CD14-positive monocyte (primary cell): ENCODE measurements at regions not wholly inside any gene's neighbourhood (a gene's known extent, or its start where the extent isn't known, plus 50 kb on each side); places are given as distances from the start of the nearest gene placed in this dataset.

ENCODE experiments used
- DNase-seq, 3 donors: peaks; one replicate each; pipeline ENCODE4 v3.0.0-alpha.2; 2011 to 2022
- H2AFZ ChIP-seq: 2 replicates; pipeline ENCODE4 v1.6.0; 2012; ENCODE audit warnings: mild to moderate bottlenecking, low read depth, low read length, inconsistent platforms; ENCODE audit not compliant: insufficient read depth, poor library complexity, severe bottlenecking
- H3K27ac ChIP-seq, 2 donors: 1 replicate in 1 of 2; 2 replicates in 1 of 2; pipeline ENCODE4 v1.5.1; 2012 to 2013; ENCODE audit warnings: low read length in 2 of 2, control low read depth in 1 of 2, inconsistent platforms in 1 of 2, low read depth in 1 of 2, mild to moderate bottlenecking in 1 of 2
- H3K27me3 ChIP-seq, 2 donors: one replicate each; pipeline versions ENCODE4 v1.6.0 to v1.6.1; 2011 to 2013; ENCODE audit warnings: low read length in 2 of 2; ENCODE audit not compliant: control insufficient read depth in 2 of 2, insufficient read depth in 2 of 2
- H3K36me3 ChIP-seq, 2 donors: replicated peaks in 1 of 2; 1 replicate in 1 of 2; 2 replicates in 1 of 2; pipeline versions ENCODE4 v1.5.1 to v1.6.1; 2012 to 2013; ENCODE audit warnings: low read length in 2 of 2, control low read depth in 1 of 2, inconsistent platforms in 1 of 2, mild to moderate bottlenecking in 1 of 2; ENCODE audit not compliant: insufficient read depth in 2 of 2, control insufficient read depth in 1 of 2
- H3K4me1 ChIP-seq, 2 donors: 1 replicate in 1 of 2; 2 replicates in 1 of 2; pipeline versions ENCODE4 v1.5.1 to v1.6.1; 2012 to 2013; ENCODE audit warnings: low read length in 2 of 2, control low read depth in 1 of 2, inconsistent platforms in 1 of 2, mild to moderate bottlenecking in 1 of 2, moderate library complexity in 1 of 2; ENCODE audit not compliant: insufficient read depth in 2 of 2, control insufficient read depth in 1 of 2
- H3K4me2 ChIP-seq: replicated peaks from 2 replicates; pipeline ENCODE3; 2012; ENCODE audit warnings: low read length, moderate library complexity, mild to moderate bottlenecking; ENCODE audit not compliant: poor library complexity, severe bottlenecking; ENCODE audit errors: extremely low read depth
- H3K4me3 ChIP-seq, 3 experiments: fragments of 200-600 bp in 1 of 3; sonication (generic) in 1 of 3; replicated peaks in 1 of 3; 1 replicate in 2 of 3; 2 replicates in 1 of 3; pipeline ENCODE4 v1.5.1; 2011 to 2013; ENCODE audit warnings: low read length in 3 of 3, mild to moderate bottlenecking in 3 of 3, control low read depth in 2 of 3, low read depth in 2 of 3, inconsistent platforms in 1 of 3, moderate library complexity in 1 of 3
- H3K79me2 ChIP-seq: 2 replicates; pipeline ENCODE4 v1.6.0; 2012; ENCODE audit warnings: mild to moderate bottlenecking, control low read depth, inconsistent platforms, low read length, moderate library complexity; ENCODE audit not compliant: insufficient read depth
- H3K9ac ChIP-seq: 2 replicates; pipeline ENCODE4 v1.6.0; 2017; ENCODE audit warnings: low read length, mild to moderate bottlenecking; ENCODE audit not compliant: insufficient read depth, poor library complexity, severe bottlenecking
- H3K9me3 ChIP-seq, 2 donors: replicated peaks in 1 of 2; 1 replicate in 1 of 2; 2 replicates in 1 of 2; pipeline versions ENCODE4 v1.5.1 to v1.6.1; 2012 to 2013; ENCODE audit warnings: low read length in 2 of 2, control low read depth in 1 of 2; ENCODE audit not compliant: control insufficient read depth in 1 of 2, insufficient read depth in 1 of 2
- H4K20me1 ChIP-seq: 2 replicates; pipeline ENCODE4 v1.6.0; 2012; ENCODE audit warnings: mild to moderate bottlenecking, low read length, control low read depth, moderate library complexity; ENCODE audit not compliant: insufficient read depth
- H3K27ac Mint-ChIP-seq, 7 donors: one replicate each; pipeline ENCODE4 v1.8.0; 2020; ENCODE audit warnings: mild to moderate bottlenecking in 7 of 7, mixed read lengths in 7 of 7, moderate library complexity in 6 of 7, inconsistent platforms in 2 of 7
- H3K27me3 Mint-ChIP-seq, 3 donors: one replicate each; pipeline ENCODE4 v1.8.0; 2021 to 2022; ENCODE audit warnings: low read depth in 3 of 3, mild to moderate bottlenecking in 3 of 3, mixed read lengths in 3 of 3, moderate library complexity in 3 of 3, inconsistent platforms in 1 of 3
- H3K36me3 Mint-ChIP-seq, 2 donors: one replicate each; pipeline ENCODE4 v1.8.0; 2020; ENCODE audit warnings: mixed read lengths in 2 of 2, inconsistent platforms in 1 of 2, mild to moderate bottlenecking in 1 of 2
- H3K4me1 Mint-ChIP-seq: one replicate; pipeline ENCODE4 v1.8.0; 2020; ENCODE audit warnings: mild to moderate bottlenecking, mixed read lengths
- H3K4me3 Mint-ChIP-seq, 2 donors: one replicate each; pipeline ENCODE4 v1.8.0; 2020; ENCODE audit warnings: mild to moderate bottlenecking in 2 of 2, mixed read lengths in 2 of 2, moderate library complexity in 1 of 2
- H3K9me3 Mint-ChIP-seq, 7 donors: one replicate each; pipeline ENCODE4 v1.8.0; 2020 to 2022; ENCODE audit warnings: mixed read lengths in 7 of 7, mild to moderate bottlenecking in 6 of 7, moderate library complexity in 6 of 7, inconsistent platforms in 2 of 7
- CTCF ChIP-seq: fragments of 200-600 bp; IDR thresholded peaks from one replicate; pipeline ENCODE4 v1.8.0; 2022; ENCODE audit warnings: antibody characterized with exemption, mild to moderate bottlenecking
- WGBS: methylation state at CpG from one replicate; pipeline ENCODE4 v1.1.5; 2013; ENCODE audit warnings: missing lambda C conversion rate; ENCODE audit not compliant: insufficient coverage; 5-methylcytosine and 5-hydroxymethylcytosine counted together
- intact Hi-C, 2 donors: fragments of 100-400 bp; cut with micrococcal nuclease; formaldehyde crosslinking; loops; one replicate each; pipeline versions ENCODE4 v1.15.0 to v1.15.1; 2023

GRCh38 chr6:140905724-140906123 is 1227.0 kb upstream of the GJE1 start:
- H3K9me3 ChIP-seq = peaks cover 14 to 30% of the 10 kb centered on the region in 2 donors
- no peak overlapping the region for H3K27ac ChIP-seq
- no peak overlapping the region for H3K27ac Mint-ChIP-seq
- no peak for DNase-seq
- no peaks in the 10 kb centered on the region for H3K4me1 Mint-ChIP-seq
- H3K36me3 ChIP-seq = no peaks in the 10 kb centered on the region
- H3K4me1 ChIP-seq = no peaks in the 10 kb centered on the region
- no peak overlapping the region for H3K4me2 ChIP-seq
- no peaks in the 10 kb centered on the region for H3K27me3 Mint-ChIP-seq
- TF ChIP-seq CTCF = no peak
- H3K36me3 Mint-ChIP-seq = no peaks in the 10 kb centered on the region
- no peaks in the 10 kb centered on the region for H3K79me2 ChIP-seq
- no peak overlapping the region for H3K9ac ChIP-seq
- intact Hi-C loops = no loop called here
- H3K27me3 ChIP-seq = no peaks in the 10 kb centered on the region
- H3K4me3 Mint-ChIP-seq = no peak overlapping the region
- H3K4me3 ChIP-seq = no peak overlapping the region
- no peak overlapping the region for H2AFZ ChIP-seq
- peaks cover 6 to 30% (median 18%) of the 10 kb centered on the region in 7 donors for H3K9me3 Mint-ChIP-seq
- no peaks in the 10 kb centered on the region for H4K20me1 ChIP-seq

DNA sequence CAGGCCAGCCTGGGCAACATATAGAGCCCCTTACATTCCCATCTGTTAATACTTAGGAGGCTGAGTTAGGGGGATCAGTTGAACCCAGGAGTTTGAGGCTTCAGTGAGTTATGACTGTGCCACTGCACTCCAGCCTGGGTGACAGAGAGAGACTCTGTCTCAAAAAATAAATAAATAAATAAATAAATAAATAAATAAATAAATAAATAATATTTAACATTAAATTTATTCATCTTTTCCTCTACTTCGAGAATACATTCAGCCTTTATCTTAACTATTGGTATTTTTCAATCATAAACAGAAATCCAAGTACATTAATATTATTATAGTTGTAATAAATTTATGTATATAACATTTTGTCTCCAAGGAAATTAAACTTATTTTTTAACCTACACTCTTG is 1227.7 kb upstream of the GJE1 start:
- H3K36me3 Mint-ChIP-seq = no peaks in the 10 kb centered on the region
- no CpG with 5 or more reads among the region's 1 CpG for WGBS
- H3K4me1 ChIP-seq = no peaks in the 10 kb centered on the region
- no peak for TF ChIP-seq CTCF
- DNase-seq = no peak
- H3K79me2 ChIP-seq = no peaks in the 10 kb centered on the region
- no peaks in the 10 kb centered on the region for H4K20me1 ChIP-seq
- H3K9ac ChIP-seq = no peak overlapping the region
- H3K9me3 Mint-ChIP-seq = peaks cover 6 to 30% (median 18%) of the 10 kb centered on the region in 7 donors
- no peak overlapping the region for H3K4me3 ChIP-seq
- no peak overlapping the region for H2AFZ ChIP-seq
- no peaks in the 10 kb centered on the region for H3K36me3 ChIP-seq
- H3K4me3 Mint-ChIP-seq = no peak overlapping the region
- H3K27me3 Mint-ChIP-seq = no peaks in the 10 kb centered on the region
- intact Hi-C loops = no loop called here
- no peaks in the 10 kb centered on the region for H3K27me3 ChIP-seq
- H3K27ac Mint-ChIP-seq = no peak overlapping the region
- no peaks in the 10 kb centered on the region for H3K4me1 Mint-ChIP-seq
- H3K27ac ChIP-seq = no peak overlapping the region
- H3K4me2 ChIP-seq = no peak overlapping the region
- peaks cover 14 to 30% of the 10 kb centered on the region in 2 donors for H3K9me3 ChIP-seq
